HG03097 (cell line): ENCODE measurements at regions not wholly inside any gene's neighbourhood (a gene's known extent, or its start where the extent isn't known, plus 50 kb on each side); places are given as distances from the start of the nearest gene placed in this dataset.

ENCODE experiments used
- ATAC-seq: cut with Tn5 transposase; IDR thresholded peaks from one replicate; pipeline ENCODE4 v1.9.1; 2021; ENCODE audit not compliant: unreplicated experiment, low FRiP score

- ATAC-seq, result no peak
Measured at GRCh38 chr5:15447209-15447608, 52.8 kb upstream of the FBXL7 start.

GRCh38 chr5:15446552-15446951 is 53.4 kb upstream of the FBXL7 start:
- no peak for ATAC-seq

GRCh38 chr5:15442193-15442570 is 57.8 kb upstream of the FBXL7 start:
- ATAC-seq, result no peak

GRCh38 chr5:15441433-15442192 is 58.4 kb upstream of the FBXL7 start:
- ATAC-seq, result no peak

- no peak for ATAC-seq
Measured at GRCh38 chr5:15440434-15440833, 59.5 kb upstream of the FBXL7 start.

- ATAC-seq, result no peak
Measured at GRCh38 chr5:15439801-15440200, 60.2 kb upstream of the FBXL7 start.

GRCh38 chr5:15433709-15434108 is 66.3 kb upstream of the FBXL7 start:
- no peak for ATAC-seq

GRCh38 chr5:15431923-15432322 is 68.1 kb upstream of the FBXL7 start:
- ATAC-seq, result no peak

GRCh38 chr5:15425766-15426165 is 74.2 kb upstream of the FBXL7 start:
- ATAC-seq, result no peak

- no peak for ATAC-seq
Measured at GRCh38 chr5:15424769-15425168, 75.2 kb upstream of the FBXL7 start.

- no peak for ATAC-seq
Measured at GRCh38 chr5:15421921-15422412, 78.0 kb upstream of the FBXL7 start.

- ATAC-seq, result no peak
Measured at GRCh38 chr5:15421381-15421780, 78.6 kb upstream of the FBXL7 start.

GRCh38 chr5:15420201-15420600 is 79.8 kb upstream of the FBXL7 start:
- no peak for ATAC-seq

- ATAC-seq, result no peak
Measured at GRCh38 chr5:15417156-15417555, 82.8 kb upstream of the FBXL7 start.

GRCh38 chr5:15406478-15406877 is 93.5 kb upstream of the FBXL7 start:
- ATAC-seq, result no peak

- ATAC-seq, result no peak
Measured at GRCh38 chr5:15393146-15393545, 106.8 kb upstream of the FBXL7 start.

- ATAC-seq, result no peak
Measured at GRCh38 chr5:15391704-15392397, 108.1 kb upstream of the FBXL7 start.

- no peak for ATAC-seq
Measured at GRCh38 chr5:15388866-15389265, 111.1 kb upstream of the FBXL7 start.

- ATAC-seq, result no peak
Measured at GRCh38 chr5:15387931-15388524, 112.0 kb upstream of the FBXL7 start.

- no peak for ATAC-seq
Measured at GRCh38 chr5:15386122-15386521, 113.9 kb upstream of the FBXL7 start.

GRCh38 chr5:15385553-15385952 is 114.4 kb upstream of the FBXL7 start:
- ATAC-seq, result no peak

- ATAC-seq, result no peak
Measured at GRCh38 chr5:15385037-15385436, 114.9 kb upstream of the FBXL7 start.
